ENCODE measurements at regions not wholly inside any gene's neighbourhood (a gene's known extent, or its start where the extent isn't known, plus 50 kb on each side); places are given as distances from the start of the nearest gene placed in this dataset.
"Not testable (repeated sequence)": the region's sequence is repeated elsewhere in the genome, so short reads cannot be mapped to it uniquely, and the experiment has no call there.

- DNase-seq (ENCODE audit: low read depth, low spot score) (no peak), FAIRE-seq (no peak)
- Histone ChIP-seq H3K4me1 (ENCODE audit: control insufficient read depth, extremely low read depth, insufficient read depth, low read length) (no peaks in the 10 kb centered on the region), H3K4me3 (ENCODE audit: control insufficient read depth in 2 of 3, extremely low read depth in 1 of 3, insufficient read depth in 2 of 3, low read depth in 1 of 3, low read length in 3 of 3) (no peak overlapping the region), H3K79me2 (ENCODE audit: control insufficient read depth, insufficient read depth, low read length) (no peaks in the 10 kb centered on the region), H3K27ac (ENCODE audit: control insufficient read depth, insufficient read depth, low read length) (no peak overlapping the region), H3K9ac (ENCODE audit: control insufficient read depth, extremely low read depth, insufficient read depth, low read length) (no peak overlapping the region), H3K36me3 (ENCODE audit: control insufficient read depth in 2 of 2, extremely low read depth in 1 of 2, insufficient read depth in 2 of 2, low read length in 2 of 2) (no peaks in the 10 kb centered on the region), H2AFZ (ENCODE audit: control insufficient read depth, low read length) (no peak overlapping the region), H3K4me2 (ENCODE audit: control insufficient read depth, extremely low read depth, insufficient read depth, low read depth, low read length) (no peak overlapping the region), H3K9me3 (ENCODE audit: control insufficient read depth, low read depth, low read length) (no peaks in the 10 kb centered on the region), H3K27me3 (ENCODE audit: control insufficient read depth, extremely low read depth, insufficient read depth, low read length) (no peaks in the 10 kb centered on the region), H4K20me1 (ENCODE audit: control insufficient read depth, extremely low read depth, insufficient read depth, low read length) (no peaks in the 10 kb centered on the region), H3K9me1 (ENCODE audit: control insufficient read depth, extremely low read depth, insufficient read depth, low read length) (no peaks in the 10 kb centered on the region)
- TF ChIP-seq CTCF (optimal IDR thresholded peaks at IDR 0.05 in 1 of 3, IDR thresholded peaks at IDR 0.05 in 1 of 3, conservative IDR thresholded peaks at IDR 0.05 in 1 of 3; ENCODE audit: extremely low read depth in 1 of 3, insufficient read depth in 2 of 3, low read length in 3 of 3) (no peak), EZH2 (IDR thresholded peaks at IDR 0.05; ENCODE audit: low read length) (no peak)
- dilution Hi-C loops (cut with MboI; ENCODE audit: extremely low pct_ligation_motif_present, low sequenced_read_pairs) = no loop called here
Observed at GRCh38 chr1:229732061-229732460, 106.0 kb downstream of the URB2 start.

GRCh38 chr1:229736376-229736775 is 110.3 kb downstream of the URB2 start:
- H3K36me3 ChIP-seq (ENCODE audit: control insufficient read depth in 2 of 2, extremely low read depth in 1 of 2, insufficient read depth in 2 of 2, low read length in 2 of 2) = no peaks in the 10 kb centered on the region
- TF ChIP-seq CTCF (optimal IDR thresholded peaks at IDR 0.05 in 1 of 3, IDR thresholded peaks at IDR 0.05 in 1 of 3, conservative IDR thresholded peaks at IDR 0.05 in 1 of 3; ENCODE audit: extremely low read depth in 1 of 3, insufficient read depth in 2 of 3, low read length in 3 of 3) (no peak), EZH2 (IDR thresholded peaks at IDR 0.05; ENCODE audit: low read length) (no peak)
- no peaks in the 10 kb centered on the region for H3K27me3 ChIP-seq (ENCODE audit: control insufficient read depth, extremely low read depth, insufficient read depth, low read length)
- H3K4me1 ChIP-seq (ENCODE audit: control insufficient read depth, extremely low read depth, insufficient read depth, low read length) = no peaks in the 10 kb centered on the region
- H2AFZ ChIP-seq (ENCODE audit: control insufficient read depth, low read length) = no peak overlapping the region
- H3K4me3 ChIP-seq (ENCODE audit: control insufficient read depth in 2 of 3, extremely low read depth in 1 of 3, insufficient read depth in 2 of 3, low read depth in 1 of 3, low read length in 3 of 3) = no peak overlapping the region
- dilution Hi-C loops (cut with MboI; ENCODE audit: extremely low pct_ligation_motif_present, low sequenced_read_pairs) = no loop called here
- H3K4me2 ChIP-seq (ENCODE audit: control insufficient read depth, extremely low read depth, insufficient read depth, low read depth, low read length) = no peak overlapping the region
- no peaks in the 10 kb centered on the region for H4K20me1 ChIP-seq (ENCODE audit: control insufficient read depth, extremely low read depth, insufficient read depth, low read length)
- H3K9me3 ChIP-seq (ENCODE audit: control insufficient read depth, low read depth, low read length) = peaks cover 3% of the 10 kb centered on the region
- no peak for DNase-seq (ENCODE audit: low read depth, low spot score)
- no peak overlapping the region for H3K9ac ChIP-seq (ENCODE audit: control insufficient read depth, extremely low read depth, insufficient read depth, low read length)
- no peaks in the 10 kb centered on the region for H3K9me1 ChIP-seq (ENCODE audit: control insufficient read depth, extremely low read depth, insufficient read depth, low read length)
- H3K27ac ChIP-seq (ENCODE audit: control insufficient read depth, insufficient read depth, low read length) = no peak overlapping the region
- no peak for FAIRE-seq
- H3K79me2 ChIP-seq (ENCODE audit: control insufficient read depth, insufficient read depth, low read length) = no peaks in the 10 kb centered on the region

- FAIRE-seq; dilution Hi-C loops (cut with MboI; ENCODE audit: extremely low pct_ligation_motif_present, low sequenced_read_pairs): not testable (repeated sequence)
Observed at GRCh38 chr1:229742614-229743013, 116.6 kb downstream of the URB2 start.

More at GRCh38 chr1:229742614-229743013, 116.6 kb downstream of the URB2 start:
- H3K9me3 ChIP-seq (ENCODE audit: control insufficient read depth, low read depth, low read length); H3K4me2 ChIP-seq (ENCODE audit: control insufficient read depth, extremely low read depth, insufficient read depth, low read depth, low read length); H3K9me1 ChIP-seq (ENCODE audit: control insufficient read depth, extremely low read depth, insufficient read depth, low read length); H4K20me1 ChIP-seq (ENCODE audit: control insufficient read depth, extremely low read depth, insufficient read depth, low read length); H3K79me2 ChIP-seq (ENCODE audit: control insufficient read depth, insufficient read depth, low read length); H3K9ac ChIP-seq (ENCODE audit: control insufficient read depth, extremely low read depth, insufficient read depth, low read length); H3K36me3 ChIP-seq (ENCODE audit: control insufficient read depth in 2 of 2, extremely low read depth in 1 of 2, insufficient read depth in 2 of 2, low read length in 2 of 2); H3K4me3 ChIP-seq (ENCODE audit: control insufficient read depth in 2 of 3, extremely low read depth in 1 of 3, insufficient read depth in 2 of 3, low read depth in 1 of 3, low read length in 3 of 3); DNase-seq (ENCODE audit: low read depth, low spot score); H3K27me3 ChIP-seq (ENCODE audit: control insufficient read depth, extremely low read depth, insufficient read depth, low read length); H2AFZ ChIP-seq (ENCODE audit: control insufficient read depth, low read length); H3K27ac ChIP-seq (ENCODE audit: control insufficient read depth, insufficient read depth, low read length); H3K4me1 ChIP-seq (ENCODE audit: control insufficient read depth, extremely low read depth, insufficient read depth, low read length): not testable (repeated sequence)

Data from keratinocyte (primary cell).